Astrocyte (in vitro differentiated cells and primary cell): ENCODE measurements at regions not wholly inside any gene's neighbourhood (a gene's known extent, or its start where the extent isn't known, plus 50 kb on each side); places are given as distances from the start of the nearest gene placed in this dataset.

Experiments
- CTCF ChIP-seq: IDR thresholded peaks from 2 replicates; pipeline ENCODE4 v1.5.1; 2011; ENCODE audit warnings: low read depth, mild to moderate bottlenecking, inconsistent platforms, low read length, moderate library complexity; ENCODE audit not compliant: insufficient read depth
- EZH2 ChIP-seq: IDR thresholded peaks from 2 replicates; pipeline ENCODE4 v1.6.1; 2012; ENCODE audit warnings: mild to moderate bottlenecking, low read length, inconsistent platforms; ENCODE audit not compliant: insufficient read depth

GRCh38 chr1:60988891-60989290, 93.5 kb upstream of the NFIA start:
- TF ChIP-seq CTCF (no peak), EZH2 (no peak)
